ENCODE measurements at regions not wholly inside any gene's neighbourhood (a gene's known extent, or its start where the extent isn't known, plus 50 kb on each side); places are given as distances from the start of the nearest gene placed in this dataset.

DNA sequence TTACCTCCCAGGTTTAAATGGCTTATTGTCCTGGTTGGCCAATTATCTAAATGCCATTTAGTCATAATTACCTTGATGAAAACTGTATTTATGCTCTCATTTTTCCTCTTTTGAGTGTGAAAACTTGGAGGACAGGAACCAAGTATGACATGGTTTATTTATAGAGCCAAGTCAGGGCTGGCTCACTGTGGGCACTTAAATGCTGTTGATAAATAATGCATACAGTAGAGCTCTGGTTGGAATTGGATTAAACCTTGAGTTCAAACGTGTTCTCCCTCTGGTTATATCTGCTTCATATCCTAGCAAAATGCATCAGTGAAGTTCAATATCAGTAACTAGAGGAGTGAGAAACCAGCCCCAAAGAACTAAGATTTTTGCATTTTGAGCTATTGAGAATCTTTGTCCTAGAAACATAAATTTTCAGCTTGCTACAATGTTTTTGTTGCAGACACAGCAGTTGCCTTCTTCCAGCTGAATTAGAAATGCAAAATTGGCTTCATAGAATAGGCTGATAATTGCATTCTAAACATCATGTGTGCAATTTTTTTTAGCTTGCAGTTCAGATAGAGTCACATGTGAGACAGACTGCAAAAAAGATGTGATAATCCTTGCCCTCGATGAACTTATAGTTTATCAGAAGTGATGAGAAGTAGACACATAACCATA is 255.8 kb downstream of the BTBD3 start:
- H3K9me3 ChIP-seq (ENCODE audit: control insufficient read depth, low read length), result peaks cover 11% of the 10 kb centered on the region
- DNase-seq (ENCODE audit: low read depth), result no peak
- H3K27me3 ChIP-seq (replicated peaks; ENCODE audit: control insufficient read depth, insufficient read depth, low read length), result no peaks in the 10 kb centered on the region
- no peaks in the 10 kb centered on the region for H3K36me3 ChIP-seq (ENCODE audit: control insufficient read depth, insufficient read depth, low read length, severe bottlenecking)
- peaks cover 41% of the 10 kb centered on the region for H3K4me1 ChIP-seq (ENCODE audit: control insufficient read depth, insufficient read depth, low read length)
- no peak overlapping the region for H3K4me3 ChIP-seq (ENCODE audit: low read length)
- no peak overlapping the region for H3K9ac ChIP-seq (ENCODE audit: low read length)

DNA sequence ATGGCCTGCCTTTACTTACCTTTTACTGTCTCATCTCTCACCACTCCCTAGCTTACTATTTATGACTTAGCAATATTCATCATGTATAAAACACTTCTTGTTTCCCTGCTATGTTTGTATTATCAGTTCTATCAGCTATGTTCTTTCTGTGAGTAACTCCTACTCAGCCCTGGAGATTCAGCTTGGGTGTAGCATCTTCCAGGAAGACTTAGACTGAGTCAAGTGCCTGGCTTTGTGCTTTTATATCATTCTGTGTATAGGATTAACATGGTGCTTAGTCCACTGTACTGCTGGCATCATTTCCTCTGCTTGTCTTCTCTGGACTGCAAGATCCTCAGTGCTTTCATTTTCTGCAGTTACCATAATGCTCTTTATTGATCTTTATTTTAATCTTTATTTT is 257.8 kb downstream of the BTBD3 start:
- no peak for DNase-seq (ENCODE audit: low read depth)
- peaks cover 41% of the 10 kb centered on the region for H3K4me1 ChIP-seq (ENCODE audit: control insufficient read depth, insufficient read depth, low read length)
- H3K9me3 ChIP-seq (ENCODE audit: control insufficient read depth, low read length), result no peaks in the 10 kb centered on the region
- no peaks in the 10 kb centered on the region for H3K36me3 ChIP-seq (ENCODE audit: control insufficient read depth, insufficient read depth, low read length, severe bottlenecking)
- H3K4me3 ChIP-seq (ENCODE audit: low read length), result no peak overlapping the region
- no peaks in the 10 kb centered on the region for H3K27me3 ChIP-seq (replicated peaks; ENCODE audit: control insufficient read depth, insufficient read depth, low read length)
- no peak overlapping the region for H3K9ac ChIP-seq (ENCODE audit: low read length)

DNA sequence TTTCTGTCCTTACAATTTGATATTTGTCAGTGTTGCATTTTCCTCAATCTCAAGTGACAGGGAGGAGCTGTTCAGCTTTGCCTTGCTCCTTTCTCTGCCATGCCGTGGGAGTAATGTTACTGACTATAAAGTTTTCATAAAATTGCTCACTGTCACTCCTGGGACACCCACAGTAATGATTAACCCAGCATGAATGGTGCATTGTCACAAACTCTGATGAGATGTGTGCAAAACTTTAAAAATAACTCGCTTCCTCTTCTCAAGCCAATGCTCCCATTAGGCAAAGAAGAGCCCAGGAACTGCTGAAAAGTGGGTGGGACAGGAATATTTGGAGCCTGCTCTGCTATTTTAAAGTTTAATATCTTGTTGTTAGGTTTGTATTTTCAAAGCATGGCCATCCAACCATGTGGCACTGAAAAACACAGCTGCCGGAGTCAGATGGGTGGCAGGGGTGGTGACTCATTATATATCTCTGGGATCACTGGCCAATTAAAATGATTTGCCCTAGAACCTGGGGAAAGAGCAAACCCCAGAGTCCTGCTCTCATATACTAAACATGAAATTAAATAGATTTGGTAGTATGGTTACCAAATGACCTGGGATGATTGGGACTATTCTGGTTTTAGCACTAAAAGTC is 260.1 kb downstream of the BTBD3 start:
- DNase-seq (ENCODE audit: low read depth), result no peak
- Histone ChIP-seq H3K9me3 (ENCODE audit: control insufficient read depth, low read length) (no peaks in the 10 kb centered on the region), H3K27me3 (replicated peaks; ENCODE audit: control insufficient read depth, insufficient read depth, low read length) (no peaks in the 10 kb centered on the region), H3K36me3 (ENCODE audit: control insufficient read depth, insufficient read depth, low read length, severe bottlenecking) (no peaks in the 10 kb centered on the region), H3K4me1 (ENCODE audit: control insufficient read depth, insufficient read depth, low read length) (peaks cover 27% of the 10 kb centered on the region), H3K4me3 (ENCODE audit: low read length) (no peak overlapping the region), H3K9ac (ENCODE audit: low read length) (no peak overlapping the region)

- DNase-seq (ENCODE audit: low read depth), result no peak
- H3K9me3 ChIP-seq (ENCODE audit: control insufficient read depth, low read length), result no peaks in the 10 kb centered on the region
- H3K4me3 ChIP-seq (ENCODE audit: low read length), result no peak overlapping the region
- H3K4me1 ChIP-seq (ENCODE audit: control insufficient read depth, insufficient read depth, low read length), result peaks cover 13% of the 10 kb centered on the region
- no peaks in the 10 kb centered on the region for H3K36me3 ChIP-seq (ENCODE audit: control insufficient read depth, insufficient read depth, low read length, severe bottlenecking)
- H3K27me3 ChIP-seq (replicated peaks; ENCODE audit: control insufficient read depth, insufficient read depth, low read length), result no peaks in the 10 kb centered on the region
- H3K9ac ChIP-seq (ENCODE audit: low read length), result no peak overlapping the region
Measured at GRCh38 chr20:12179692-12180091, 262.0 kb downstream of the BTBD3 start.

- Histone ChIP-seq H3K36me3 (ENCODE audit: control insufficient read depth, insufficient read depth, low read length, severe bottlenecking) (no peaks in the 10 kb centered on the region), H3K4me1 (ENCODE audit: control insufficient read depth, insufficient read depth, low read length) (peaks cover 8% of the 10 kb centered on the region), H3K9ac (ENCODE audit: low read length) (no peak overlapping the region), H3K4me3 (ENCODE audit: low read length) (no peak overlapping the region), H3K9me3 (ENCODE audit: control insufficient read depth, low read length) (no peaks in the 10 kb centered on the region), H3K27me3 (replicated peaks; ENCODE audit: control insufficient read depth, insufficient read depth, low read length) (no peaks in the 10 kb centered on the region)
- DNase-seq (ENCODE audit: low read depth), result no peak
Measured at GRCh38 chr20:12180107-12180661, 262.5 kb downstream of the BTBD3 start.

GRCh38 chr20:12198281-12198680 is 280.6 kb downstream of the BTBD3 start:
- Histone ChIP-seq H3K4me3 (ENCODE audit: low read length) (no peak overlapping the region), H3K27me3 (replicated peaks; ENCODE audit: control insufficient read depth, insufficient read depth, low read length) (no peaks in the 10 kb centered on the region), H3K4me1 (ENCODE audit: control insufficient read depth, insufficient read depth, low read length) (no peaks in the 10 kb centered on the region), H3K36me3 (ENCODE audit: control insufficient read depth, insufficient read depth, low read length, severe bottlenecking) (no peaks in the 10 kb centered on the region), H3K9me3 (ENCODE audit: control insufficient read depth, low read length) (no peaks in the 10 kb centered on the region), H3K9ac (ENCODE audit: low read length) (no peak overlapping the region)
- DNase-seq (ENCODE audit: low read depth), result no peak

GRCh38 chr20:12199703-12200102 is 282.0 kb downstream of the BTBD3 start:
- DNase-seq (ENCODE audit: low read depth), result no peak
- no peaks in the 10 kb centered on the region for H3K9me3 ChIP-seq (ENCODE audit: control insufficient read depth, low read length)
- H3K4me3 ChIP-seq (ENCODE audit: low read length), result no peak overlapping the region
- no peaks in the 10 kb centered on the region for H3K4me1 ChIP-seq (ENCODE audit: control insufficient read depth, insufficient read depth, low read length)
- no peak overlapping the region for H3K9ac ChIP-seq (ENCODE audit: low read length)
- no peaks in the 10 kb centered on the region for H3K36me3 ChIP-seq (ENCODE audit: control insufficient read depth, insufficient read depth, low read length, severe bottlenecking)
- no peaks in the 10 kb centered on the region for H3K27me3 ChIP-seq (replicated peaks; ENCODE audit: control insufficient read depth, insufficient read depth, low read length)

- Histone ChIP-seq H3K36me3 (ENCODE audit: control insufficient read depth, insufficient read depth, low read length, severe bottlenecking) (no peaks in the 10 kb centered on the region), H3K4me3 (ENCODE audit: low read length) (no peak overlapping the region)
- DNase-seq (ENCODE audit: low read depth), result peak; percentile 9
Measured at GRCh38 chr20:12201289-12201991, 283.7 kb downstream of the BTBD3 start.

GRCh38 chr20:12203399-12203798 is 285.7 kb downstream of the BTBD3 start:
- no peaks in the 10 kb centered on the region for H3K27me3 ChIP-seq (replicated peaks; ENCODE audit: control insufficient read depth, insufficient read depth, low read length)
- peaks cover 6% of the 10 kb centered on the region for H3K9me3 ChIP-seq (ENCODE audit: control insufficient read depth, low read length)
- DNase-seq (ENCODE audit: low read depth), result no peak
- H3K4me3 ChIP-seq (ENCODE audit: low read length), result no peak overlapping the region
- H3K9ac ChIP-seq (ENCODE audit: low read length), result no peak overlapping the region
- H3K4me1 ChIP-seq (ENCODE audit: control insufficient read depth, insufficient read depth, low read length), result no peaks in the 10 kb centered on the region
- H3K36me3 ChIP-seq (ENCODE audit: control insufficient read depth, insufficient read depth, low read length, severe bottlenecking), result no peaks in the 10 kb centered on the region

More at GRCh38 chr20:12201289-12201991, 283.7 kb downstream of the BTBD3 start:
- peaks cover 6% of the 10 kb centered on the region for H3K9me3 ChIP-seq (ENCODE audit: control insufficient read depth, low read length)
- no peaks in the 10 kb centered on the region for H3K27me3 ChIP-seq (replicated peaks; ENCODE audit: control insufficient read depth, insufficient read depth, low read length)
- H3K9ac ChIP-seq (ENCODE audit: low read length), result no peak overlapping the region
- H3K4me1 ChIP-seq (ENCODE audit: control insufficient read depth, insufficient read depth, low read length), result no peaks in the 10 kb centered on the region

DNA sequence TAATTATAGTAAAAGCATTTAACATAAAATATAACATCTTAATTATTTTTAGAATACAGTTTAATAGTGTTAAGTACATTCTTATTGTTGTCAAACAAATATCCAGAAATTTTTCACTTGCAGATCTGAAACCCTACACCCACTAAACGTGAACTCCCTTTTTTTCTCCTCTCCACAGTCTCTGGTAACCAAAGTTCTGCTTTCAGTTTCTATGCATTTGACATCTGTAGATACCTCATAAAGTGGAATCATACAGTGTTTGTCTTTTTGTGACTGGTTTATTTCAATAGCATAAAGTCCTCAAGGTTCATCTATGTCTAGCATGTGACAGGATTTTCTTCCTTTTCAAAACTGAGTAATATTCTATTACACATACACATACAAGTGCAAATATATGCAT is 286.3 kb downstream of the BTBD3 start:
- Histone ChIP-seq H3K9me3 (ENCODE audit: control insufficient read depth, low read length) (peaks cover 6% of the 10 kb centered on the region), H3K4me1 (ENCODE audit: control insufficient read depth, insufficient read depth, low read length) (no peaks in the 10 kb centered on the region), H3K36me3 (ENCODE audit: control insufficient read depth, insufficient read depth, low read length, severe bottlenecking) (no peaks in the 10 kb centered on the region), H3K9ac (ENCODE audit: low read length) (no peak overlapping the region), H3K27me3 (replicated peaks; ENCODE audit: control insufficient read depth, insufficient read depth, low read length) (no peaks in the 10 kb centered on the region), H3K4me3 (ENCODE audit: low read length) (no peak overlapping the region)
- DNase-seq (ENCODE audit: low read depth), result no peak

- no peaks in the 10 kb centered on the region for H3K27me3 ChIP-seq (replicated peaks; ENCODE audit: control insufficient read depth, insufficient read depth, low read length)
- H3K4me1 ChIP-seq (ENCODE audit: control insufficient read depth, insufficient read depth, low read length), result no peaks in the 10 kb centered on the region
- H3K36me3 ChIP-seq (ENCODE audit: control insufficient read depth, insufficient read depth, low read length, severe bottlenecking), result no peaks in the 10 kb centered on the region
- DNase-seq (ENCODE audit: low read depth), result peak; percentile 62
- H3K9ac ChIP-seq (ENCODE audit: low read length), result no peak overlapping the region
- H3K9me3 ChIP-seq (ENCODE audit: control insufficient read depth, low read length), result peaks cover 6% of the 10 kb centered on the region
- H3K4me3 ChIP-seq (ENCODE audit: low read length), result no peak overlapping the region
Measured at GRCh38 chr20:12207875-12208274, 290.2 kb downstream of the BTBD3 start.

Measured in adipocyte (in vitro differentiated cells).